Right lobe of liver (tissue), 4 donors: ENCODE measurements at regions not wholly inside any gene's neighbourhood (a gene's known extent, or its start where the extent isn't known, plus 50 kb on each side); places are given as distances from the start of the nearest gene placed in this dataset.

ENCODE experiments used
- CTCF ChIP-seq, 4 donors: fragments of 200-600 bp in 3 of 4; fragments of 450-650 bp in 1 of 4; IDR thresholded peaks; one replicate each; pipeline versions ENCODE4 v1.5.1 to v1.8.0; 2016 to 2022; ENCODE audit warnings: antibody characterized with exemption in 4 of 4, mild to moderate bottlenecking in 2 of 4
- POLR2A ChIP-seq: fragments of 450-650 bp; IDR thresholded peaks from one replicate; pipeline ENCODE4 v1.6.1; 2017; ENCODE audit warnings: antibody characterized with exemption, mild to moderate bottlenecking
- donor health status: DM: no; HTN: no; CAD: no.
- donor health status: DM: no; HTN: no; CAD: no.
- donor health status: DM: no; HTN: yes; CAD: no.

GRCh38 chr5:23132231-23132630 is 279.1 kb upstream of the CDH12 start:
- TF ChIP-seq CTCF (IDR thresholded peaks at IDR 0.05) = no peak
- TF ChIP-seq POLR2A = no peak
